Activated CD8-positive, alpha-beta T cell treated with anti-CD3 and anti-CD28 coated beads, Interleukin-2, amount 10 ng/mL, durations not matched to agents 7 days and 5 days (primary cell): ENCODE measurements at regions not wholly inside any gene's neighbourhood (a gene's known extent, or its start where the extent isn't known, plus 50 kb on each side); places are given as distances from the start of the nearest gene placed in this dataset.

Experiments used
- ATAC-seq: fragments of 150-1000 bp; cut with Tn5 transposase; one replicate; pipeline ENCODE4 v1.10.0; 2021; ENCODE audit warnings: moderate library complexity
- CTCF ChIA-PET: fragments of 350-600 bp; sonication (Branson Sonifier 250); formaldehyde crosslinking; loops from one replicate; lab custom pipeline; 2021; ENCODE audit warnings: antibody characterized with exemption; lab: Charles Lee
- POLR2A ChIA-PET: fragments of 350-600 bp; sonication (Branson Sonifier 250); formaldehyde crosslinking; loops from one replicate; lab custom pipeline; 2021; ENCODE audit warnings: antibody characterized with exemption; lab: Charles Lee
- DNase-seq: peaks from one replicate; pipeline ENCODE4 v3.0.0-alpha.2; 2020
- H3K27ac Mint-ChIP-seq: one replicate; pipeline ENCODE4 v1.8.0; 2021; ENCODE audit warnings: mild to moderate bottlenecking, mixed read lengths
- H3K27me3 Mint-ChIP-seq: one replicate; pipeline ENCODE4 v1.8.0; 2021; ENCODE audit warnings: low read depth, mixed read lengths
- H3K36me3 Mint-ChIP-seq: one replicate; pipeline ENCODE4 v1.8.0; 2021; ENCODE audit warnings: low read depth, mixed read lengths
- H3K4me1 Mint-ChIP-seq: one replicate; pipeline ENCODE4 v1.8.0; 2021; ENCODE audit warnings: low read depth, mixed read lengths
- H3K4me3 Mint-ChIP-seq: one replicate; pipeline ENCODE4 v1.8.0; 2021; ENCODE audit warnings: mild to moderate bottlenecking, mixed read lengths
- H3K9me3 Mint-ChIP-seq: one replicate; pipeline ENCODE4 v1.8.0; 2022; ENCODE audit warnings: mixed read lengths; ENCODE audit not compliant: insufficient read depth

GRCh38 chr2:128925631-128926030, 607.0 kb upstream of the HS6ST1 start:
- Mint-ChIP-seq H3K9me3 (no peaks in the 10 kb centered on the region), H3K4me1 (no peaks in the 10 kb centered on the region), H3K36me3 (no peaks in the 10 kb centered on the region), H3K27me3 (no peaks in the 10 kb centered on the region), H3K27ac (no peak overlapping the region), H3K4me3 (no peak overlapping the region)
- no peak for DNase-seq
- CTCF ChIA-PET, result no interaction called here
- POLR2A ChIA-PET, result no interaction called here
- ATAC-seq, result no peak

GRCh38 chr2:128930101-128930500, 611.4 kb upstream of the HS6ST1 start:
- Mint-ChIP-seq H3K4me1 (no peaks in the 10 kb centered on the region), H3K4me3 (no peak overlapping the region), H3K36me3 (no peaks in the 10 kb centered on the region), H3K27me3 (no peaks in the 10 kb centered on the region), H3K9me3 (no peaks in the 10 kb centered on the region), H3K27ac (no peak overlapping the region)
- DNase-seq (no peak), ATAC-seq (no peak)
- CTCF ChIA-PET, result interaction anchor here (0.7 kb wide), 1 partner anchor 138 kb away, joined by 3 read pairs; no protein-coding TSS in a partner anchor
- POLR2A ChIA-PET, result no interaction called here

- H3K27me3 Mint-ChIP-seq, result no peaks in the 10 kb centered on the region
- H3K4me1 Mint-ChIP-seq, result no peaks in the 10 kb centered on the region
- ATAC-seq (no peak), DNase-seq (no peak)
- H3K36me3 Mint-ChIP-seq, result no peaks in the 10 kb centered on the region
- POLR2A ChIA-PET, result no interaction called here
- no peak overlapping the region for H3K4me3 Mint-ChIP-seq
- H3K9me3 Mint-ChIP-seq, result no peaks in the 10 kb centered on the region
- CTCF ChIA-PET, result no interaction called here
- no peak overlapping the region for H3K27ac Mint-ChIP-seq
Observed at GRCh38 chr2:128940378-128940777, 621.7 kb upstream of the HS6ST1 start.

DNA sequence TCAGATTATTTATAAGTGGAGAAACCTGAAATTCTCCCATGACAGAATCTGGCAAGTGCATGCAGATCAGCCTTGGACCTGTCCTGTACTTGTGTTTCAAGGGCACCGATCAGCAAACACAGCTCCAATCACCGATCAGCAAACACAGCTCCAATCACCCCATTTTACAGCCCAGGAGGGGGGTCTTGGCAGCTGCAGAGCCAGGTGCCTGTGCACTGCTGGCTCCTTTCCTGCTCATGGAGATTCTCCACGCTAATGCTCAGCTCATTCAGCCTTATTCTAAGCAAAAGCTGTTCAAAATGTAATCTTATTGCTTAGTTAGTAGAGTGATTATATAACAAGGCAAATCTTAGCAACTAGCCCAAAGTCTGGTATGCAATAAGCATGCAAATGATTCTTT, 623.1 kb upstream of the HS6ST1 start:
- Mint-ChIP-seq H3K36me3 (no peaks in the 10 kb centered on the region), H3K9me3 (no peaks in the 10 kb centered on the region), H3K27me3 (no peaks in the 10 kb centered on the region), H3K4me1 (no peaks in the 10 kb centered on the region), H3K4me3 (no peak overlapping the region), H3K27ac (no peak overlapping the region)
- ATAC-seq (no peak), DNase-seq (no peak)
- POLR2A ChIA-PET, result no interaction called here
- CTCF ChIA-PET, result no interaction called here

- no peaks in the 10 kb centered on the region for H3K4me1 Mint-ChIP-seq
- no peak overlapping the region for H3K4me3 Mint-ChIP-seq
- no peak overlapping the region for H3K27ac Mint-ChIP-seq
- CTCF ChIA-PET, result no interaction called here
- no peak for ATAC-seq
- H3K36me3 Mint-ChIP-seq, result no peaks in the 10 kb centered on the region
- POLR2A ChIA-PET, result no interaction called here
- H3K27me3 Mint-ChIP-seq, result no peaks in the 10 kb centered on the region
- DNase-seq, result no peak
- no peaks in the 10 kb centered on the region for H3K9me3 Mint-ChIP-seq
Observed at GRCh38 chr2:128949360-128949759, 630.7 kb upstream of the HS6ST1 start.

DNA sequence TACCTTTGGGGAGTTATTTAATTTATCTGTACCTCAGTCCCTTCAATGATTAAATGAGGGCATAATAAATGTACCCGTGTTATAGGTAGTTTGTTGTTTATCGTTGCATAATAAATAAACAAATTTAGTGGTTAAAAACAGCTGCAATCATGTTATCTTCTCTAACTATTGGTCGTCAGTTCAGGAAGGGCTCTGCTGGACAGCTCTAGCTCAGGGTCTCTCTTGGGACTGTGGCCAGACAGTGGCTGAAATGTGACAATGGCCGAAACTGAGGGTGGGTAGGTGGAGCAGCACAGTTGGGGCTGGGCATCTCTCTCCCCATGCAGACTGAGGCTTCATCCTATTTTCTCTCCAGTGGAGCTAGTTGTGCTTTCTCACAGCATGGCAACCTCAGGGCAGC, 632.1 kb upstream of the HS6ST1 start:
- CTCF ChIA-PET, result no interaction called here
- POLR2A ChIA-PET, result no interaction called here
- H3K9me3 Mint-ChIP-seq, result no peaks in the 10 kb centered on the region
- H3K27ac Mint-ChIP-seq, result no peak overlapping the region
- no peaks in the 10 kb centered on the region for H3K4me1 Mint-ChIP-seq
- no peaks in the 10 kb centered on the region for H3K27me3 Mint-ChIP-seq
- H3K36me3 Mint-ChIP-seq, result no peaks in the 10 kb centered on the region
- H3K4me3 Mint-ChIP-seq, result no peak overlapping the region
- DNase-seq (no peak), ATAC-seq (no peak)

- Mint-ChIP-seq H3K9me3 (no peaks in the 10 kb centered on the region), H3K36me3 (no peaks in the 10 kb centered on the region), H3K27me3 (no peaks in the 10 kb centered on the region), H3K4me1 (no peaks in the 10 kb centered on the region), H3K27ac (no peak overlapping the region), H3K4me3 (no peak overlapping the region)
- CTCF ChIA-PET, result interaction anchor here (1.5 kb wide), 1 partner anchor 12 kb away, joined by 4 read pairs; no protein-coding TSS in a partner anchor
- no peak for ATAC-seq
- POLR2A ChIA-PET, result no interaction called here
- no peak for DNase-seq
Observed at GRCh38 chr2:128958241-128958640, 639.6 kb upstream of the HS6ST1 start.

DNA sequence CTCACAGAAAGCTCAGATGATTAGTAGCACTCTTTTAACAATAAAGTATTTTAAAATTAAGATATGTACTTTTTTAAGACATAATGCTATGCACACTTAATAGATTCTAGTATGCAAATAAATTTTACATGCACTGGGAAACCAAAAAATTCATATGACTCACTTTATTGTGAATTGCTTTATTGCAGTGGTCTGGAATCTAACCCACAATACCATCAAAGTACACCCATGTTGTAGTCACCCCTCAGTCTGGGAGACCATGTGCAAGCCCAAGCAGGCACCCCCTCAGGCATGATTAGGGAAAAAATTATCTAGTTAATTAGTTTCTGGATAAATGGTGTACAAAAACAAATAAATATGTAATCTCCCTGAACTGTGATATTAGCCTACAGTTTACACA, 649.0 kb upstream of the HS6ST1 start:
- Mint-ChIP-seq H3K27ac (no peak overlapping the region), H3K9me3 (no peaks in the 10 kb centered on the region), H3K4me1 (peaks cover 6% of the 10 kb centered on the region), H3K27me3 (peaks cover 4% of the 10 kb centered on the region), H3K4me3 (no peak overlapping the region), H3K36me3 (no peaks in the 10 kb centered on the region)
- ChIA-PET CTCF (no interaction called here), POLR2A (no interaction called here)
- no peak for DNase-seq
- no peak for ATAC-seq

- CTCF ChIA-PET, result interaction anchor here (1.6 kb wide), 1 partner anchor 12 kb away, joined by 4 read pairs; no protein-coding TSS in a partner anchor
- POLR2A ChIA-PET, result no interaction called here
- DNase-seq, result no peak
- H3K9me3 Mint-ChIP-seq, result no peaks in the 10 kb centered on the region
- no peak overlapping the region for H3K27ac Mint-ChIP-seq
- peaks cover 6% of the 10 kb centered on the region for H3K4me1 Mint-ChIP-seq
- ATAC-seq, result no peak
- H3K36me3 Mint-ChIP-seq, result no peaks in the 10 kb centered on the region
- H3K4me3 Mint-ChIP-seq, result no peak overlapping the region
- H3K27me3 Mint-ChIP-seq, result peaks cover 4% of the 10 kb centered on the region
Observed at GRCh38 chr2:128969374-128969773, 650.7 kb upstream of the HS6ST1 start.

GRCh38 chr2:128970332-128971116, 651.9 kb upstream of the HS6ST1 start:
- no peak for ATAC-seq
- Mint-ChIP-seq H3K36me3 (no peaks in the 10 kb centered on the region), H3K27me3 (peaks cover 4% of the 10 kb centered on the region), H3K27ac (no peak overlapping the region), H3K4me1 (peaks cover 6% of the 10 kb centered on the region), H3K4me3 (no peak overlapping the region), H3K9me3 (no peaks in the 10 kb centered on the region)
- POLR2A ChIA-PET, result no interaction called here
- CTCF ChIA-PET, result interaction anchor here (1.6 kb wide), 1 partner anchor 13 kb away, joined by 4 read pairs; no protein-coding TSS in a partner anchor
- DNase-seq, result no peak

GRCh38 chr2:128973566-128973965, 654.9 kb upstream of the HS6ST1 start:
- Mint-ChIP-seq H3K4me1 (peaks cover 6% of the 10 kb centered on the region), H3K4me3 (no peak overlapping the region), H3K27me3 (peaks cover 4% of the 10 kb centered on the region), H3K36me3 (no peaks in the 10 kb centered on the region), H3K27ac (no peak overlapping the region), H3K9me3 (no peaks in the 10 kb centered on the region)
- ATAC-seq (no peak), DNase-seq (no peak)
- POLR2A ChIA-PET, result no interaction called here
- CTCF ChIA-PET, result no interaction called here

DNA sequence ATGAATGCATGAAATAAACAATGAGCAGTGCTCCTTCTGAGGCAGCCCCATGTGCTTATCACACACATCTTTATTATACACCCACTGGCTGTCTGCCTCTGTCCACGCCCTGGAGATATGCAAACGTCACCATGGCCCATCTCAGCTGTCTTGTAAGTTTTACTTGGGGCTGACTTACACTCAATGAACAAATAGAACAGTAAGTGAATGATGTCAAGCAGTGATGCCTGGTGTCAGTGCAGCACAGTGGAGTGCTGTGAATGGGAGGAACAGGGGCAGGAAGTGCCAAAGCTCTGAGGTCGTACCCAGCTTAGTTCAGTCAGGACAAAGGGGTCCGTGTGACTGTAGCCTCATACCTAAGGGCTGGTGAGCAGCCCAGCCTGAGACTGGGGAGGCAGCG, 659.5 kb upstream of the HS6ST1 start:
- ChIA-PET CTCF (interaction anchor here (0.7 kb wide), 1 partner anchor 122 kb away, joined by 3 read pairs; no protein-coding TSS in a partner anchor), POLR2A (no interaction called here)
- ATAC-seq (no peak), DNase-seq (no peak)
- no peak overlapping the region for H3K27ac Mint-ChIP-seq
- H3K36me3 Mint-ChIP-seq, result no peaks in the 10 kb centered on the region
- H3K27me3 Mint-ChIP-seq, result no peaks in the 10 kb centered on the region
- no peak overlapping the region for H3K4me3 Mint-ChIP-seq
- H3K4me1 Mint-ChIP-seq, result no peaks in the 10 kb centered on the region
- no peaks in the 10 kb centered on the region for H3K9me3 Mint-ChIP-seq
